Activated CD8-positive, alpha-beta memory T cell treated with anti-CD3 and anti-CD28 coated beads, Interleukin-2, amount 10 ng/mL, durations not matched to agents 7 days and 5 days (primary cell): ENCODE measurements at regions not wholly inside any gene's neighbourhood (a gene's known extent, or its start where the extent isn't known, plus 50 kb on each side); places are given as distances from the start of the nearest gene placed in this dataset.
"Not testable (repeated sequence)": the region's sequence is repeated elsewhere in the genome, so short reads cannot be mapped to it uniquely, and the experiment has no call there.

ENCODE experiments used
- ATAC-seq: fragments of 150-1000 bp; cut with Tn5 transposase; one replicate; pipeline ENCODE4 v1.10.0; 2021; ENCODE audit warnings: moderate library complexity
- CTCF ChIA-PET: fragments of 350-600 bp; sonication (Branson Sonifier 250); formaldehyde crosslinking; loops from one replicate; lab custom pipeline; 2021; ENCODE audit warnings: antibody characterized with exemption; lab: Charles Lee
- DNase-seq: peaks from one replicate; pipeline ENCODE4 v3.0.0-alpha.2; 2020
- H3K27ac Mint-ChIP-seq: one replicate; pipeline ENCODE4 v1.8.0; 2021; ENCODE audit warnings: mild to moderate bottlenecking, mixed read lengths
- H3K27me3 Mint-ChIP-seq: one replicate; pipeline ENCODE4 v1.8.0; 2021; ENCODE audit warnings: mixed read lengths
- H3K36me3 Mint-ChIP-seq: one replicate; pipeline ENCODE4 v1.8.0; 2021; ENCODE audit warnings: mild to moderate bottlenecking, mixed read lengths
- H3K4me1 Mint-ChIP-seq: one replicate; pipeline ENCODE4 v1.8.0; 2021; ENCODE audit warnings: mixed read lengths
- H3K4me3 Mint-ChIP-seq: one replicate; pipeline ENCODE4 v1.8.0; 2021; ENCODE audit warnings: mild to moderate bottlenecking, moderate library complexity, mixed read lengths
- H3K9me3 Mint-ChIP-seq: one replicate; pipeline ENCODE4 v1.8.0; 2022; ENCODE audit warnings: low read depth, mixed read lengths

DNA sequence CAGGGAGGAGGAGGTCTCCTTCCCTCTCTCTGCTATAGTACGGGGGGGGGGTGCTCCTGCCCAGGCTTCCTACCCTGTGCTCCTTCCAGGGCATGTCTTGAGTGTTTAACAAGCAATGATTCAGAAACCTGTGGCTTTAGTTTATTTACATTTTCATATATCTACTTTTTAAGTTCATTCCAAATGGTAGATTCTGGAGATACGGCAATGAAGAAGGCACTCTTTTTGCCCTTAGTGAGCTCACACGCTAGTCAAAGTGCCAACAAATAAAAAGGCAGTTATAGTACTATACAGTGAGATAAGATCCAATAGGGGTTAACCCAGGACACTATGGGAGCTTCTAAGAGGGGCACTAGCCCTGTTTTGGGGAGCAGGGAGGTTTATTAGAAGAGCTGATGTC is 169.3 kb upstream of the CACNA1E start:
- no peaks in the 10 kb centered on the region for H3K36me3 Mint-ChIP-seq
- no peak overlapping the region for H3K4me3 Mint-ChIP-seq
- no peak overlapping the region for H3K27ac Mint-ChIP-seq
- CTCF ChIA-PET, result interaction anchor here (1.1 to 2.0 kb wide), 2 partner anchors 111 to 432 kb away, joined by 3 to 7 read pairs; no protein-coding TSS in a partner anchor
- peaks cover 57% of the 10 kb centered on the region for H3K27me3 Mint-ChIP-seq
- ATAC-seq, result no peak
- peaks cover 10% of the 10 kb centered on the region for H3K4me1 Mint-ChIP-seq
- no peak for DNase-seq
- no peaks in the 10 kb centered on the region for H3K9me3 Mint-ChIP-seq

DNA sequence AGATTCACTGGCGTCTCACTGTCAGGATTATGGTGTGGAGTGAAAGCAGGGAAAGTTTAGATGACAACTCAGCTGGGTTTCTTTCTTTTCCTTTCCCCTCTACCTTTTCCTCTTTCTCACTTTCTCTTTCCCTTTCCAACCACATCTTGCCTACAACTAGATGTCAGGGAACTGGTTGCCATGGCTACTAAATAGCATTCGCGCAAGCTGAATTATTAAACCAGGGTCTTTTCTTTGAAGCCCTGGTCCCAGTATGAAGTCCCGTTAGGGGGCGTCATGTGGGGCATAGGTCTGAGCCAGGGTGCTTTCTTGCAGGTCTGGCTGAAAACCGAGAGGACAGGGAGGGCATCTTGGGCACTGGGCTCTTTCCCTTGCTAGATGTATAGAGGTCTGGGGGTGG is 168.4 kb upstream of the CACNA1E start:
- no peaks in the 10 kb centered on the region for H3K36me3 Mint-ChIP-seq
- H3K9me3 Mint-ChIP-seq, result no peaks in the 10 kb centered on the region
- CTCF ChIA-PET, result interaction anchor here (1.3 to 2.0 kb wide), 2 partner anchors 110 kb away, joined by 4 to 7 read pairs; no protein-coding TSS in a partner anchor
- no peak overlapping the region for H3K4me3 Mint-ChIP-seq
- H3K27me3 Mint-ChIP-seq, result peaks cover 67% of the 10 kb centered on the region
- peaks cover 11% of the 10 kb centered on the region for H3K4me1 Mint-ChIP-seq
- no peak for ATAC-seq
- H3K27ac Mint-ChIP-seq, result no peak overlapping the region
- DNase-seq, result no peak

DNA sequence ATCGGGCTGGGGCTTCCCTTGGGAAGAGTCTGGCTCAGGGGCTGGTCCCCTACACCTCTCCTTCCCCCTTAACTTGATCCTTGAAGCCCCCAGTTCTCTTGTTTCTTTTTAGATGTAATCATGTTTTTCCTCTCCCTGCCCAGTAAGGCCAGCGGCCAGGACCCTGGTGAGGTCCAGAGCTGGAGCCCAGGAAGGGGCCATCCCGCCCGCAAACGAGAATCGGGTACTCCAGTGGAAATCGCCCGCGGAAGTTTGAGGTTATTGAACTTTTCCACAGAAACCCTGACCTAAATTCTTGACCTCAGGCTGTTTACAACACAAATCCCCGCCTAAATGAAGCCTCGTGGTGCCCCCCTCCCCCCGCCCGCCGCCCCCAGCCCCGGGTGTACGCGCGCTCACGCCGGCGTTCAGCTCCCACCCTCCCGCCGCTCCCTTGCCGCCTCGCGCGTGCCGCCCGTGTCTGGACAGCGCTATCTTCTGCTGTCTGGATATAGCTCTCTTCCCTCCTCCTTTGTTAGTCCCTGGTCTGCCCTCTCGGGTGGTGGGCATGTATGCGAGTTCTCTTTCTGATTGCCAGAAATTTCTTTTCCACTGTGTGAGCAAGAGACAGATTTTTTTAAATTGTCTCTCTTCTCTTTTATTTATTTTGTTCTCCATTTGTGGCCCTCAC is 165.9 kb upstream of the CACNA1E start:
- ATAC-seq (no peak), DNase-seq (peak; percentile 35)
- Mint-ChIP-seq H3K27ac (no peak overlapping the region), H3K4me1 (peaks cover 11% of the 10 kb centered on the region), H3K9me3 (no peaks in the 10 kb centered on the region), H3K36me3 (no peaks in the 10 kb centered on the region), H3K4me3 (no peak overlapping the region), H3K27me3 (peaks cover 73% of the 10 kb centered on the region)
- CTCF ChIA-PET, result no interaction called here

DNA sequence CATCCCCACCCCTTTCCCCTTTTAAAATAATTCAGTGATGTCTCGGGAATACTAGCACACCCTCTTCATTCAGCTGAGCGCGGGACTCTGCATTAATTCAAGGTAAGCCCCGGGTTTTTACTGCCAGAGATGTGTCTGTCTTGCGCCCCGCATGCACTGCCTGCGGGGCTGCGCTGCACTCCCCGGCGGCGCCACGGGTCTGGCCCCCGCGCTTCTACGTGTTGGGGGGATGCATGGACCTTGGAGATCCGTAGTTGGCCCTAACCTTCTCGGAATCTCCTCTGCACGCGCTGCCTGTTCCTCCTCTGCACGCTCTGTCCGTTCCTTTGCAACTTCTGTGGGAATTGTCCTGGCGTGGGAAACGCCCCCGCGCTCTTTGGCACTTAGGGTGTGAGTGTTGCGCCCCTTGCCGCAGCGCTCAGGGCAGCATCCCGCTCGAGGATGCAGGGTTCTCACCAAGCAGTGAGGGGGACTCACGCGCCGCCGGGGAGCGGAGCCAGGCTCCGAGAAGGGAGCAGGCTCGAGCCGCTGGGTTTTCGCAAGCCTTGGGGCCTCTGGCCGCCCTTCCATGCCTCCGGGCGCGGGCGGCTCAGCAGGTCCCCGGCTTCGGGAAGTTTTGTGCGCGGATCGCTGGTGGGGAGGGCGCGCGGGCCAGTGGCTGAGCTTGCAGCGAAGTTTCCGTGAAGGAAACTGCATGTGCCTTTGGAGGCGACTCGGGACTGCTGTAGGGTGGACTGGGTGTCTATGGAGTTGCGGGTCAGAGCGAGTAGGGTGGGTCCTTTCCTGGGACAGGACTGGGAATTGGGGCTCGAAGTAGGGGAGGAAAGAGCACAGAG is 165.1 kb upstream of the CACNA1E start:
- Mint-ChIP-seq H3K4me3 (peak overlapping the region; percentile 2), H3K27me3 (peaks cover 67% of the 10 kb centered on the region), H3K27ac (no peak overlapping the region), H3K9me3 (no peaks in the 10 kb centered on the region), H3K36me3 (no peaks in the 10 kb centered on the region), H3K4me1 (peaks cover 11% of the 10 kb centered on the region)
- DNase-seq (peak; percentile 32), ATAC-seq (peak; percentile 42)
- CTCF ChIA-PET, result no interaction called here

DNA sequence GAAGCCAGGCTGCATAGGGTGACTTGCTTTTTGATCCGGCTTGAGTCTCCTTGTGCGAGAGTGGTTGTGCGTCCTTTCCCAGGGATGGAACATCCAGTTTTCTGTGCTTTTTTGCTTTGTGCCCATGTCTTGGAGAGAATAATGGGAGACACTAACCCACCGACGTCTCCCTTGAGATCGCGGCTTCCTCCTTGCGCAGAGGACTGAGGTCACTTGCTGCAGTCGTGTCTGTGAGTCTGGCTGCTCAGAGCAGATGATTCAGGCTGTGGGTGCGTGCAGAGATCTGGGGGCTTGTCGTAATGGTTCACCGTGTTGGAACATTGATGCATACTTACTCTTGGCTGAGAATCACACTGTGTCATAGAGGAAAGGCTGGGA is 164.5 kb upstream of the CACNA1E start:
- no peaks in the 10 kb centered on the region for H3K36me3 Mint-ChIP-seq
- H3K9me3 Mint-ChIP-seq, result no peaks in the 10 kb centered on the region
- ATAC-seq (peak; percentile 39), DNase-seq (peak; percentile 39)
- CTCF ChIA-PET, result no interaction called here
- peaks cover 11% of the 10 kb centered on the region for H3K4me1 Mint-ChIP-seq
- H3K27me3 Mint-ChIP-seq, result peaks cover 68% of the 10 kb centered on the region
- peak overlapping the region; percentile 2 for H3K4me3 Mint-ChIP-seq
- H3K27ac Mint-ChIP-seq, result no peak overlapping the region

DNA sequence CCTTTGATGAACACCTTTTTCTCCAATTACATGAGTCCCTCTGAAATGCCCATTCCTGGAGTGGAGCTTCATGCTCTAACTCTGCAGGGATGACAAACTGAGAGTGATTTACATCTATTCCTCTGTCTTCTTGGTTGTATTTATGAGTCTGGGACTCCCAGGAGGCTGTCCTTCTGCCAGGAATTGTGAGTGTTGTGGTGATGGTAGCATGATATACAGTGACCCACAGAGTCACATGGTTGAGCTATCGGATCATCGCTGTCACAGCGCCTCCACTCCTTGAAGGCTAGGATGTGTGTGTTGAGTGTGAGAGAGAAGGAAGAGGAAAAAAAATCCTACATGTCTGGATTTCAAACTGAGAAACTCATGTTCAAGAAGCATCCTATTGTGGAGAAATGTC is 163.4 kb upstream of the CACNA1E start:
- no peak overlapping the region for H3K4me3 Mint-ChIP-seq
- peaks cover 62% of the 10 kb centered on the region for H3K27me3 Mint-ChIP-seq
- H3K9me3 Mint-ChIP-seq, result no peaks in the 10 kb centered on the region
- no peak for ATAC-seq
- no peaks in the 10 kb centered on the region for H3K36me3 Mint-ChIP-seq
- CTCF ChIA-PET, result interaction anchor here (0.7 kb wide), 1 partner anchor 90 kb away, joined by 3 read pairs; no protein-coding TSS in a partner anchor
- H3K27ac Mint-ChIP-seq, result no peak overlapping the region
- H3K4me1 Mint-ChIP-seq, result peaks cover 13% of the 10 kb centered on the region
- peak; percentile 18 for DNase-seq

DNA sequence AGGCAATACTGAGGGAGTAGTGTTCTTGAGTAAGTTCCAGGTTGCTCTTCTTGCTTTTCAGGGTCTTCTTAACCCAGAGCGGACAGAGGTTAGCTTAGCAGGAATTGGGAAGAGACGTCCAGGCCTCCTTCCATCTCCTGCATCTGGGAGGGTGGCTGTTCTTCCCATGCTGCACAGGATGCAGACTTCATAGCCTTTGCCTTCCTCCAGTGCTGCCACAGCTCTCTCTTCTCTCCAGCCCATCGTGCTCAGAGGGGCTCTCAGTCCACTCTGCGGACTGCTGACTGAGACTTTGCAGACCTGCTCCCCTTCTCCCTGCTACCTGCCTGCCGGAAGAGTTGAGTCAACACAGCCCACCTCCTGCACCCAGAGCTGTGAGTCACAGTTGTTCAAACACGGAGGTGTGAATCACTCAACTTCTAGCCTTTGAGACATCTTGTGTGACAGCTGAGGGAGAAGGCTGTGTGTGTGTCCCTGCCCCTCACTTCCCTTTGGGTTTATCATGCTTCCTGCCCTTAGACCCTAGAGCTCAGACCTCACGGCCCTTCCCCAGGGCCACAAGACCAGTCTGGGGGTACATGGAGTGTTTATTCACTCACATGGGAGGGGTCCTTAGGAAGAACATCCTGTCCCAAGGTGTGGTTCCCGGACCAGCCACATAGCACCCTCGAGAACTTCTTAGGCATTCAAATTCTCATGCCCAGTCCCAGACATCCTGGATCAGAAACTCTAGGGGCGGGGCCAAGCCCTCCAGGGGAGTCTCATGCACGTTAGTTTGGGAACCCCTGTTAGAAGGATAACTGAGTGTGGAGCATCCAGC is 158.3 kb upstream of the CACNA1E start:
- peak; percentile 64 for DNase-seq
- Mint-ChIP-seq H3K27ac (no peak overlapping the region), H3K4me1 (peaks cover 9% of the 10 kb centered on the region), H3K4me3 (no peak overlapping the region), H3K27me3 (peaks cover 14% of the 10 kb centered on the region), H3K36me3 (no peaks in the 10 kb centered on the region), H3K9me3 (no peaks in the 10 kb centered on the region)
- ATAC-seq, result peak; percentile 86
- CTCF ChIA-PET, result interaction anchor here (1.1 kb wide), 1 partner anchor 9 kb away, joined by 3 read pairs; no protein-coding TSS in a partner anchor

DNA sequence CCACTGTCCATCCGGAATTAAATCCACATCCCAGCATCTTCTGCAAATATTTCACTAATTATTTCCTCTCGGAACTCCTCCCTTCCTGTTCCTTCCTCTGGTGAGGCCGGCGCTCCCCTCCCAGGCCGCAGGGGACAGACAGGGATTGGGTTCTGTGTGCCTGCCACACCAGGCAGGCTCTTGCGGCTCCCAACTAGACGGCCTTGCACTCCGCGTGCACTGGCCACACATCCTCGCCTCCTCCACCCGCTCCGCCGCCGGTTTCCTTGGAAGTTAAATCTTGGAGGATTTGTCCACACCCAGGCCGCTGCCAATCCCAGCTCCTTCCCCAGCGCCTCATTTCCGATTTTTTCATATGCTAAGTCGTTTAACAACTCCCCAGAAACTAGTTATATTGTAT is 157.6 kb upstream of the CACNA1E start:
- H3K27ac Mint-ChIP-seq, H3K36me3 Mint-ChIP-seq, H3K4me1 Mint-ChIP-seq, ATAC-seq, H3K9me3 Mint-ChIP-seq, H3K4me3 Mint-ChIP-seq: not testable (repeated sequence)
- DNase-seq, result peak; percentile 5
- H3K27me3 Mint-ChIP-seq, result peaks cover 11% of the 10 kb centered on the region
- CTCF ChIA-PET, result interaction anchor here (1.1 kb wide), 1 partner anchor 10 kb away, joined by 3 read pairs; no protein-coding TSS in a partner anchor

DNA sequence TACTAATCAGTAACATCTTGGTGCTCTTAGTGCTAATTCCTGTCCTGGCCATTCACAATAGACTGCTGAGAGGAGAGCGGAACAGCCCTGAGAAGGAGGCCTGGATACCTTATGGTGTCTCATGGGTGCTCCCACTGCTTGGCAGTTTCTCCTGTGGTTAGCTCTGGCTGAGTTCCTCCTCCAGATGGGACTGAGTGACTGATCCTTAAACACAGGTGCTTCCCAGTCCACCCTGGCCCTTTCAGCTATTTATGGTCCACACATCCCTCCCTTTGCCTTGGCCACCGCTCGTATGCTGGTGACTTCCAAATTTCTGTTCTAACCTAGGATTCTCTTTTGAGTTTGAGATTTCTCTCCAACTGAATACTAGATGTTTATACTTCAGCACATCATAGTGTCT is 157.0 kb upstream of the CACNA1E start:
- Mint-ChIP-seq H3K9me3 (no peaks in the 10 kb centered on the region), H3K27me3 (peaks cover 8% of the 10 kb centered on the region), H3K4me3 (no peak overlapping the region), H3K27ac (no peak overlapping the region), H3K4me1 (peaks cover 9% of the 10 kb centered on the region), H3K36me3 (no peaks in the 10 kb centered on the region)
- no peak for DNase-seq
- ATAC-seq, result no peak
- CTCF ChIA-PET, result interaction anchor here (1.1 kb wide), 1 partner anchor 10 kb away, joined by 3 read pairs; no protein-coding TSS in a partner anchor

DNA sequence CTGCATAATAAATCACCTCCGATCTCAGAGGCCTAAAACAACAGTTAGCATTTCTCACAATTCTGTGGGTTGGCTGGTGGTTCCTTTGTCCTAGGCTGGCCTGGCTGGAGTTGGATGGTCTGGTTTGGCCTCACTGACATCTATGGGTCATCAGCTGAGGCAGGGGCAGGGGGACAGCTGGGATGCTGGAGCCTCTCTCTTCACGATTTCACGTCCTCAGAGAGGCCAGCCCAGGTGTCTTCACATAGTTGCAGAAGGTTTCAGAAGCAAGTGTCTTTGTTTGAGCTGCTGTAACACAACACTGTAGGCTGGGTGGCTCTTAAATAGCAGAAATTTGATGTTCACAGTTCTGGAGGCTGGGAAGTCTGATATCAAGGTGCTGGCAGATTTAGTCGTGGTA is 155.5 kb upstream of the CACNA1E start:
- Mint-ChIP-seq H3K27me3 (peaks cover 8% of the 10 kb centered on the region), H3K4me3 (no peak overlapping the region), H3K9me3 (no peaks in the 10 kb centered on the region), H3K4me1 (peaks cover 9% of the 10 kb centered on the region), H3K36me3 (no peaks in the 10 kb centered on the region), H3K27ac (no peak overlapping the region)
- ATAC-seq, result no peak
- CTCF ChIA-PET, result no interaction called here
- no peak for DNase-seq

DNA sequence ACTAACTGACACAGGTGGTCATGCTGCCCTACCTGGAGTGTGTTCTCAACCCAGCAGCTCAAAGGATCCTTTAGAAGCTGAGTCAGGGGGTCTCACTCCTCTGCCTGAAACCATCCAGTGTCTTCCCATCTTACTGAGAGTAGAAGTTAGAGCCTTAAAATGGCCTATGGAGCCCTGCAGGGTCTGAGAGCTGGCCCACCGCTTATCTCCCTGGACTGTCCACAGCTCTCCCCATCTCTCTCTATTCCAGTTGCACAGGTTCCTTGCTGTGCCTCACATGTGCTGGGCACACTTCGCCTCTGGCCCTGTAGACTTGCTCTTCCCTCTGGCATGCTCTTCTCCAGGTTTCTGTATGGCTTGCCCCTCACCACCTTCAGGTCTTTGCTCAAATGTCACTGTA is 148.6 kb upstream of the CACNA1E start:
- no peaks in the 10 kb centered on the region for H3K9me3 Mint-ChIP-seq
- no peaks in the 10 kb centered on the region for H3K4me1 Mint-ChIP-seq
- H3K4me3 Mint-ChIP-seq, result no peak overlapping the region
- H3K36me3 Mint-ChIP-seq, result no peaks in the 10 kb centered on the region
- peaks cover 2% of the 10 kb centered on the region for H3K27me3 Mint-ChIP-seq
- no peak for DNase-seq
- H3K27ac Mint-ChIP-seq, result no peak overlapping the region
- CTCF ChIA-PET, result no interaction called here
- no peak for ATAC-seq

DNA sequence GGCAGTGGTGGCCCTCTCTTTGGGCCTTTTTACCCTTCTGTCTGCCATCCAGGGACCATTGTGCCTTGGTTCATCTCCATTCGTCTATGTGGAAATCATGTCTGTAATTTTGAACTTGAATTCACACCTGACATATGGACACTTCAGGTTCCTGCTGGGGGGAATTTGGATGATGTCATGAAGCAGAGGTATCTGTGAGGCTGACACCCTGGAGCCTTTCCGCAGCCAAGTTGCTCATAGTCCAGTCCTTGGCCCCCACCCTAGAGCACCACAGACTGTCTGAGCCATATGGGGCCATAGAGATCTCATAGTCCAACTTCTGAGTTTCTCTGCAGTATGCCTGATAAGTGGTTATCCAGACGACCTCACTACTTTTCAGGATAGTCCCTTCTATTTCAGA is 147.7 kb upstream of the CACNA1E start:
- Mint-ChIP-seq H3K36me3 (no peaks in the 10 kb centered on the region), H3K4me1 (no peaks in the 10 kb centered on the region), H3K27me3 (peaks cover 2% of the 10 kb centered on the region), H3K9me3 (no peaks in the 10 kb centered on the region), H3K27ac (no peak overlapping the region), H3K4me3 (no peak overlapping the region)
- ATAC-seq (no peak), DNase-seq (no peak)
- CTCF ChIA-PET, result no interaction called here

DNA sequence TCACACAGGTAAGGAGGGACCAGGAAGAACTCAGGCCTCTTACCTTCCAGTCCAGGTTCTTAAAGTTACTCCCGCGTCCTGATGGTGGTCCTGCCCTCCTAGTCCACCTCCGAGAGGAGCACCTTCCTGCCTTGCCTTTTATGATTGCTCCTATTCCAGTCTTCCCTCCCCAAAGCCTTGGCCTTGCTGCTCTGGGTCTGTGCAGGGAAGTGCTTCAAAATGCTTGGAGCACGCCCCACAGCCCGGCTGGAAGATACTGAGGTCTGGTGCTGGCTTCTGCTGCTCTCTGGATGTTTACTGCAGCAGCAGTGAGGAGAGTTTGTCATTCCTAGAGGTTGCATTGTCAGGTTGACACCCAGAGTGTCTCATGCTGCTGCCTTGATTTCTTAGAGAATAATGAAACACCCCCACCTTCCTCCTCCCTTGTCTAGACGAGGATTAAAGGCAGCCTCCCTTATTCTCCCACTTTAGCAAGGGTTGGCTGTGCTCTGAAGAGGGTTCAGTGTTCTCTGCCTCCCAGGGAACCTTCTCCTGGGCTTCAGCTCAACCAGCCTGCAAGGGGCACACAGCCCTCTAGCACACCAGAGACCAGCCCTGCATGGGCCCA is 142.2 kb upstream of the CACNA1E start:
- no peaks in the 10 kb centered on the region for H3K27me3 Mint-ChIP-seq
- H3K36me3 Mint-ChIP-seq, result no peaks in the 10 kb centered on the region
- H3K4me3 Mint-ChIP-seq, result no peak overlapping the region
- no peak for DNase-seq
- no peaks in the 10 kb centered on the region for H3K4me1 Mint-ChIP-seq
- H3K27ac Mint-ChIP-seq, result no peak overlapping the region
- CTCF ChIA-PET, result no interaction called here
- no peaks in the 10 kb centered on the region for H3K9me3 Mint-ChIP-seq
- no peak for ATAC-seq
